ENCODE measurements at regions not wholly inside any gene's neighbourhood (a gene's known extent, or its start where the extent isn't known, plus 50 kb on each side); places are given as distances from the start of the nearest gene placed in this dataset.

DNA sequence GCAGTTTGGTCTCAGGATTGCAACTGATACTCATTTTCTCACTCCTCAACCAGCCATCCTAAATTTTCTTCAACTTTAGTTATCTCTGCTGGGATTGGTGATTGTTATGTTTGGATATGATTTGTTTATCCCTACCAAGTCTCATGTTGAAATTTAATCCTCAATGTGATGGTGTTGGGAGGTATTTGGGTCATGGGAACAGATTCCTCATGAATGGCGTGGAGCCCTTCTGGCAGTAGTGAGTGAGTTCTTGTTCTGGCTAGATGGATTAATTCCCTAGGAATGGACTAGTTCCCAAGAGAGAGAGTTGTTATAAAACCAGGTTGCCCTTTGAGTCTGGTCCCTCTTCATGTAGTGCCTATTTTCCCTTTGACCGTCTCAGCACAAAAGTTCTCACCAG lies 399.9 kb downstream of the SQOR start:
- H3K9me3 Mint-ChIP-seq = peaks cover 13 to 29% of the 10 kb centered on the region in 2 experiments
- no peak overlapping the region for H2BK20ac ChIP-seq (ENCODE audit: low read depth, low read length, poor library complexity, severe bottlenecking)
- H3K56ac ChIP-seq (ENCODE audit: insufficient read length, low read depth, low read length) = no peak overlapping the region
- H3K9ac ChIP-seq (ENCODE audit: extremely low read depth, insufficient read length, low read length) = no peak overlapping the region
- H2BK120ac ChIP-seq (ENCODE audit: low read depth, low read length, poor library complexity, severe bottlenecking) = no peak overlapping the region
- H3K36me3 Mint-ChIP-seq (ENCODE audit: insufficient read depth in 1 of 3, low read depth in 3 of 3) = no peaks in the 10 kb centered on the region
- no peak overlapping the region for H2BK5ac ChIP-seq (ENCODE audit: insufficient read length, low read length)
- no peaks in the 10 kb centered on the region for H4K20me1 ChIP-seq (ENCODE audit: control insufficient read depth, insufficient read depth, insufficient read length)
- TF ChIP-seq, protein P1, sequence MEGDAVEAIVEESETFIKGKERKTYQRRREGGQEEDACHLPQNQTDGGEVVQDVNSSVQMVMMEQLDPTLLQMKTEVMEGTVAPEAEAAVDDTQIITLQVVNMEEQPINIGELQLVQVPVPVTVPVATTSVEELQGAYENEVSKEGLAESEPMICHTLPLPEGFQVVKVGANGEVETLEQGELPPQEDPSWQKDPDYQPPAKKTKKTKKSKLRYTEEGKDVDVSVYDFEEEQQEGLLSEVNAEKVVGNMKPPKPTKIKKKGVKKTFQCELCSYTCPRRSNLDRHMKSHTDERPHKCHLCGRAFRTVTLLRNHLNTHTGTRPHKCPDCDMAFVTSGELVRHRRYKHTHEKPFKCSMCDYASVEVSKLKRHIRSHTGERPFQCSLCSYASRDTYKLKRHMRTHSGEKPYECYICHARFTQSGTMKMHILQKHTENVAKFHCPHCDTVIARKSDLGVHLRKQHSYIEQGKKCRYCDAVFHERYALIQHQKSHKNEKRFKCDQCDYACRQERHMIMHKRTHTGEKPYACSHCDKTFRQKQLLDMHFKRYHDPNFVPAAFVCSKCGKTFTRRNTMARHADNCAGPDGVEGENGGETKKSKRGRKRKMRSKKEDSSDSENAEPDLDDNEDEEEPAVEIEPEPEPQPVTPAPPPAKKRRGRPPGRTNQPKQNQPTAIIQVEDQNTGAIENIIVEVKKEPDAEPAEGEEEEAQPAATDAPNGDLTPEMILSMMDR (conservative IDR thresholded peaks at IDR 0.05) = no peak
- H3K27me3 ChIP-seq (ENCODE audit: insufficient read depth, low read length) = no peaks in the 10 kb centered on the region
- no peak overlapping the region for H2AFZ ChIP-seq (ENCODE audit: low read length)
- H3K23ac ChIP-seq (ENCODE audit: insufficient read length, low read depth, low read length) = no peak overlapping the region
- no peak overlapping the region for H4K5ac ChIP-seq (ENCODE audit: insufficient read length, low read depth, low read length)
- H2BK15ac ChIP-seq (ENCODE audit: low read depth, low read length) = no peak overlapping the region
- no peak overlapping the region for H3K4ac ChIP-seq (ENCODE audit: low read depth, low read length)
- no peak overlapping the region for H4K8ac ChIP-seq (replicated peaks; ENCODE audit: insufficient read length, low read depth, low read length)
- no peaks in the 10 kb centered on the region for H3K79me2 ChIP-seq (ENCODE audit: insufficient read depth, low read length)
- H3K27ac ChIP-seq (ENCODE audit: insufficient read length, low read depth, low read length) = no peak overlapping the region
- H3K23me2 ChIP-seq (ENCODE audit: insufficient read length, low read depth, low read length, poor library complexity, severe bottlenecking) = no peaks in the 10 kb centered on the region
- no peak overlapping the region for H2AK5ac ChIP-seq (ENCODE audit: insufficient read length, low read length)
- peaks cover 0 to 3% of the 10 kb centered on the region in 2 experiments; a peak in 1 of 4 replicates for H3K4me1 Mint-ChIP-seq
- H4K91ac ChIP-seq (ENCODE audit: insufficient read length, low read depth, low read length) = no peak overlapping the region
- no peak overlapping the region; a peak in 1 of 7 replicates for H3K27ac Mint-ChIP-seq
- H2BK12ac ChIP-seq (ENCODE audit: insufficient read length, low read depth, low read length) = no peak overlapping the region
- no peaks in the 10 kb centered on the region for H3K9me3 ChIP-seq (ENCODE audit: control insufficient read depth, low read depth, low read length)
- H3K4me1 ChIP-seq (ENCODE audit: insufficient read depth, low read length) = no peaks in the 10 kb centered on the region
- WGBS (ENCODE audit: extremely low coverage, insufficient read length, low lambda C conversion rate) = no CpG with 5 or more reads among the region's 2 CpGs
- no peaks in the 10 kb centered on the region for H3K79me1 ChIP-seq (ENCODE audit: insufficient read depth, low read depth, low read length, poor library complexity, severe bottlenecking)
- no peak overlapping the region for H3T11ph ChIP-seq (ENCODE audit: low read length)
- H3K27me3 Mint-ChIP-seq (ENCODE audit: low read depth) = peaks cover 1% of the 10 kb centered on the region; the same call in 1 of the 2 replicates
- H3K4me3 Mint-ChIP-seq = no peak overlapping the region
- H3K4me2 ChIP-seq (ENCODE audit: insufficient read depth, insufficient read length, low read length) = no peak overlapping the region
- no peak for DNase-seq
- no peak overlapping the region for H3K14ac ChIP-seq (ENCODE audit: insufficient read depth, low read length)
- H3K18ac ChIP-seq (ENCODE audit: insufficient read length, low read depth, low read length) = no peak overlapping the region

Measured in H9 (cell line).